Epithelial cell of esophagus (primary cell): ENCODE measurements at regions not wholly inside any gene's neighbourhood (a gene's known extent, or its start where the extent isn't known, plus 50 kb on each side); places are given as distances from the start of the nearest gene placed in this dataset.
"Not testable (repeated sequence)": the region's sequence is repeated elsewhere in the genome, so short reads cannot be mapped to it uniquely, and the experiment has no call there.

Experiments used
- DNase-seq: peaks from one replicate; pipeline ENCODE4 v3.0.0; 2010; ENCODE audit warnings: low read depth
- H3K4me3 ChIP-seq: 2 replicates; pipeline ENCODE4 v1.5.1; 2011; ENCODE audit warnings: mild to moderate bottlenecking, low read length, control low read depth
- CTCF ChIP-seq: IDR thresholded peaks from 2 replicates; pipeline ENCODE4 v1.5.1; 2011; ENCODE audit warnings: low read depth, mild to moderate bottlenecking, low read length, control low read depth, inconsistent platforms; ENCODE audit not compliant: insufficient read depth; ENCODE audit errors: missing control alignments

- no peak for TF ChIP-seq CTCF
- no peak overlapping the region for H3K4me3 ChIP-seq
- DNase-seq, result peak; percentile 70
These were observed 278.4 kb downstream of the RDH14 start for GRCh38 chr2:18282026-18282425.

- H3K4me3 ChIP-seq, result no peak overlapping the region
- no peak for TF ChIP-seq CTCF
- no peak for DNase-seq
These were observed 283.8 kb downstream of the RDH14 start for GRCh38 chr2:18276583-18277075.

- no peak overlapping the region for H3K4me3 ChIP-seq
- TF ChIP-seq CTCF, result no peak
- peak; percentile 36 for DNase-seq
These were observed 287.2 kb downstream of the RDH14 start for GRCh38 chr2:18273205-18273604.

- no peak for DNase-seq
- no peak for TF ChIP-seq CTCF
These were observed 288.3 kb downstream of the RDH14 start for GRCh38 chr2:18272148-18272494.

GRCh38 chr2:18271370-18272147 is 288.9 kb downstream of the RDH14 start:
- DNase-seq, result no peak
- no peak for TF ChIP-seq CTCF
- H3K4me3 ChIP-seq, result no peak overlapping the region

More at GRCh38 chr2:18272148-18272494, 288.3 kb downstream of the RDH14 start:
- H3K4me3 ChIP-seq, result no peak overlapping the region

GRCh38 chr2:18268400-18268799 is 292.1 kb downstream of the RDH14 start:
- no peak overlapping the region for H3K4me3 ChIP-seq
- no peak for TF ChIP-seq CTCF
- peak; percentile 34 for DNase-seq

- DNase-seq, result no peak
- no peak overlapping the region for H3K4me3 ChIP-seq
- TF ChIP-seq CTCF, result no peak
These were observed 293.0 kb downstream of the RDH14 start for GRCh38 chr2:18267501-18267900.

GRCh38 chr2:18266699-18267098 is 293.8 kb downstream of the RDH14 start:
- H3K4me3 ChIP-seq, DNase-seq: not testable (repeated sequence)
